Heart right ventricle (tissue), 16 donors: ENCODE measurements at regions not wholly inside any gene's neighbourhood (a gene's known extent, or its start where the extent isn't known, plus 50 kb on each side); places are given as distances from the start of the nearest gene placed in this dataset.
"Not testable (repeated sequence)": the region's sequence is repeated elsewhere in the genome, so short reads cannot be mapped to it uniquely, and the experiment has no call there.

ENCODE experiments used
- ATAC-seq, 8 donors: fragments of 200-7000 bp; cut with Tn5 transposase; one replicate each; pipeline ENCODE4 v1.9.1; 2020; ENCODE audit warnings: mild to moderate bottlenecking in 8 of 8, moderate library complexity in 8 of 8, moderate number of reproducible peaks in 1 of 8
- DNase-seq, 2 donors: peaks; one replicate each; pipeline ENCODE4 v3.0.0-alpha.2; 2020
- H3K27ac ChIP-seq, 10 donors: fragments of 200-600 bp; sonication (generic) in 2 of 10; one replicate each; pipeline versions ENCODE4 v1.5.0 to v1.8.0; 2020 to 2022; ENCODE audit warnings: mild to moderate bottlenecking in 3 of 10
- H3K27me3 ChIP-seq, 7 donors: fragments of 200-600 bp; one replicate each; pipeline ENCODE4 v1.8.0; 2021 to 2022; ENCODE audit warnings: mild to moderate bottlenecking in 2 of 7
- H3K36me3 ChIP-seq, 9 donors: fragments of 200-600 bp; sonication (generic) in 1 of 9; one replicate each; pipeline versions ENCODE4 v1.5.0 to v1.8.0; 2020 to 2022; ENCODE audit warnings: mild to moderate bottlenecking in 2 of 9
- H3K4me1 ChIP-seq, 9 donors: fragments of 200-600 bp; sonication (generic) in 1 of 9; one replicate each; pipeline versions ENCODE4 v1.5.0 to v1.8.0; 2020 to 2022; ENCODE audit warnings: mild to moderate bottlenecking in 4 of 9
- H3K4me3 ChIP-seq, 10 donors: fragments of 200-600 bp; sonication (generic) in 2 of 10; one replicate each; pipeline versions ENCODE4 v1.5.0 to v1.8.0; 2020 to 2022; ENCODE audit warnings: mild to moderate bottlenecking in 7 of 10, moderate library complexity in 2 of 10
- H3K9me3 ChIP-seq, 11 donors: fragments of 200-600 bp in 10 of 11; sonication (generic) in 2 of 11; one replicate each; pipeline versions ENCODE4 v1.5.0 to v1.8.0; 2013 to 2022; ENCODE audit warnings: mild to moderate bottlenecking in 2 of 11, control low read depth in 1 of 11, moderate library complexity in 1 of 11
- CTCF ChIP-seq, 9 donors: fragments of 200-600 bp; sonication (generic) in 2 of 9; IDR thresholded peaks; one replicate each; pipeline versions ENCODE4 v1.5.0 to v1.8.0; 2021 to 2022; ENCODE audit warnings: antibody characterized with exemption in 9 of 9, mild to moderate bottlenecking in 5 of 9, moderate library complexity in 1 of 9
- WGBS, 2 donors: extraction: QIAGEN DNeasy Blood & Tissue Kit; methylation state at CpG; one replicate each; pipeline ENCODE4 v1.1.7; 2013; ENCODE audit warnings: inconsistent platforms in 1 of 2; 5-methylcytosine and 5-hydroxymethylcytosine counted together
- intact Hi-C, 10 donors: fragments of 100-400 bp; cut with DNase I; formaldehyde crosslinking; loops; one replicate each; pipeline versions ENCODE4 v1.11.1 to v1.14.2; 2022
- donor health status: Arrhythmogenic right ventricular cardiomyopathy.
- donor health status: ischemic (EF 13 %, LVEDD 7.1; RV severe dilation, severe dysfunction).
- donor health status: healthy with polysubstance abuse.
- donor health status: DM: no; HTN: yes; CAD: no.
- donor health status: DM: no; HTN: no; CAD: no.
- donor health status: ischemic (EF 25% LVEDD 6.9; RV normal size, moderate dysfunction).
- donor health status: ischemic (EF 25% LVEDD 5.7; RV mildly dilated, moderate dysfunction).
- donor health status: healthy.
- donor health status: DM: yes; HTN: yes; CAD: no.
- donor health status: Ischemic cardiomyopathy.
- donor health status: ischemic (EF 35%, LVEDD 5.7; RV mildly dilated, moderate dysfunction).
- donor health status: nonischemic (EF 11% LVEDD 7.7; RV severe dilation, severe dysfunction).
- donor health status: DM: yes; HTN: yes; CAD: no.
- donor health status: PGD.
- donor health status: ischemic (EF 29% LVEDD 5.4; RV normal size, mild dysfunction).
- donor health status: nonischemic (EF 23%, LVEDD 6.1; RV moderate dilation, normal function).

GRCh38 chr16:51236583-51236982 is 85.5 kb upstream of the SALL1 start:
- Histone ChIP-seq H3K9me3 (no peaks in the 10 kb centered on the region), H3K36me3 (no peaks in the 10 kb centered on the region), H3K27ac (no peak overlapping the region), H3K4me1 (no peaks in the 10 kb centered on the region), H3K4me3 (no peak overlapping the region), H3K27me3 (peaks cover 0 to 19% (median 0%) of the 10 kb centered on the region in 7 donors)
- TF ChIP-seq CTCF (IDR thresholded peaks at IDR 0.05): no peak
- WGBS, 2 donors: 28 to 29% methylated on average over 3 of the region's 3 CpGs
- ATAC-seq (no peak), DNase-seq (no peak)
- intact Hi-C loops: no loop called here

GRCh38 chr16:51231702-51232101 is 80.6 kb upstream of the SALL1 start:
- 84 to 87% methylated on average over 4 of the region's 4 CpGs for WGBS, 2 donors
- no peak for ATAC-seq
- no peak for DNase-seq
- Histone ChIP-seq H3K36me3 (no peaks in the 10 kb centered on the region), H3K4me3 (no peak overlapping the region), H3K27ac (no peak overlapping the region), H3K27me3 (peaks cover 0 to 6% (median 0%) of the 10 kb centered on the region in 7 donors), H3K4me1 (no peaks in the 10 kb centered on the region), H3K9me3 (no peaks in the 10 kb centered on the region)
- no peak for TF ChIP-seq CTCF (IDR thresholded peaks at IDR 0.05)
- intact Hi-C loops: no loop called here

- H3K27ac ChIP-seq, intact Hi-C loops, H3K27me3 ChIP-seq, H3K4me3 ChIP-seq, DNase-seq, H3K9me3 ChIP-seq, ATAC-seq, H3K36me3 ChIP-seq, H3K4me1 ChIP-seq: not testable (repeated sequence)
- WGBS, 2 donors: 72 to 76% methylated on average over 1 of the region's 1 CpG
Measured at GRCh38 chr16:51230035-51230434, 79.0 kb upstream of the SALL1 start.

DNA sequence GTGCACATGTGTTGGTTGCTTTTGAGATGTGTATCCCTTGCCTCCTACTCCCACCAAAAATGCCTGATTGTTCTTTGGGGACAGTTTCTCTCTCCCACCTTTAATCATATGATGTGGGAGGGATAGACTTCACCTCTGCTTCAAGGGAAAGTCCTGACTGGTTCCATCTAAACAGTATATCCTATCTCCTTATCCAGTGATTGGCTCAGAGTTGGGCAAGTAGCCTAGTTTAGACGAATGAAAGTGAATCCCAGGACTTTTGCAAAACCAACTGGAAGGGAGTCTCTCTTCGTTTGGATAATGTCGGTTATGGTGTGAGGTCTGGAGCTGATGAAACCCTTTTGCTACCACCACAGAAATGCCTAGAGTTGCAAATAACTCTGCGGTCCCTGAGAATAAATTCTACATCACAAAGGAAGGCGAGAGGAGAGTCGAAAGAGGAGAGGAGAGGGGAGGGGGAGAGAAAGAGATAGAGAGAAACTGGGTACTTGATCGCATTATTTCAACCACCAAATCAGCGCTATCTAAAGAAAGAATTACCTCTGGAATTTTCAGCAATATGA is 77.1 kb upstream of the SALL1 start:
- no peak overlapping the region for H3K4me3 ChIP-seq
- ATAC-seq (no peak), DNase-seq (no peak)
- H3K9me3 ChIP-seq: no peaks in the 10 kb centered on the region
- WGBS, 2 donors: 59 to 61% methylated on average over 8 of the region's 8 CpGs
- H3K27me3 ChIP-seq: no peaks in the 10 kb centered on the region
- H3K27ac ChIP-seq: no peak overlapping the region
- H3K4me1 ChIP-seq: no peaks in the 10 kb centered on the region
- intact Hi-C loops: no loop called here
- H3K36me3 ChIP-seq: no peaks in the 10 kb centered on the region
- no peak for TF ChIP-seq CTCF (IDR thresholded peaks at IDR 0.05)

DNA sequence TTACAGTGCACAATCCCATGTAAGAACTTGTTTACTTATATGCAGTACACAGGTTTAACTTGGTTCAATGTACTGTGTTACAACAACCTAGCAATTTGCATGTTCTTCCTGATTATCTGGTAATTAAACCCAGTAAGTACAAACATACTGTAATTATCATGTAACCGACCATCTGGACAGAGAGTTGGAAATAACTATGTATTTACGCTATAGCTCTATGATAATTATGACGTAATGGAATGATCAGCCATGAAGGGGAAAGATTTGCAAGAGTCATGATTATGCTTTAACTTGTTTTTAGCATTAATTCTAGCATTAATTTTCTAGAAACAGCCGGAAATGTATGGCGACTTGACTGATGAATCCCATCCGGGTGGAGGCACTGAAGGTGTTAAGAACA is 74.8 kb upstream of the SALL1 start:
- intact Hi-C loops: no loop called here
- Histone ChIP-seq H3K36me3 (no peaks in the 10 kb centered on the region), H3K27me3 (no peaks in the 10 kb centered on the region), H3K4me1 (no peaks in the 10 kb centered on the region), H3K9me3 (no peaks in the 10 kb centered on the region), H3K4me3 (no peak overlapping the region), H3K27ac (no peak overlapping the region)
- TF ChIP-seq CTCF (IDR thresholded peaks at IDR 0.05): no peak
- WGBS, 2 donors: 81 to 84% methylated on average over 6 of the region's 6 CpGs
- DNase-seq (no peak), ATAC-seq (no peak)
